Endodermal cell (in vitro differentiated cells): ENCODE measurements at regions not wholly inside any gene's neighbourhood (a gene's known extent, or its start where the extent isn't known, plus 50 kb on each side); places are given as distances from the start of the nearest gene placed in this dataset.
A peak's percentile ranks its signal among the peaks of the same experiment; 100 is the strongest.

Experiments
- DNase-seq: peaks from one replicate; pipeline ENCODE4 v3.0.0-alpha.2; 2017
- H3K27ac ChIP-seq: 2 replicates; pipeline ENCODE4 v1.5.1; 2013; ENCODE audit warnings: mild to moderate bottlenecking, low read depth, low read length, moderate library complexity
- H3K27me3 ChIP-seq: 2 replicates; pipeline ENCODE4 v1.6.1; 2013; ENCODE audit warnings: mild to moderate bottlenecking, low read length, moderate library complexity; ENCODE audit not compliant: insufficient read depth, control insufficient read depth, poor library complexity, severe bottlenecking
- H3K36me3 ChIP-seq: 2 replicates; pipeline ENCODE4 v1.7.0; 2013; ENCODE audit warnings: mild to moderate bottlenecking, low read length, moderate library complexity; ENCODE audit not compliant: control insufficient read depth, insufficient read depth
- H3K4me1 ChIP-seq: one replicate; pipeline ENCODE4 v1.7.0; 2013; ENCODE audit warnings: low read length; ENCODE audit not compliant: control insufficient read depth, insufficient read depth
- H3K4me3 ChIP-seq: 2 replicates; pipeline ENCODE4 v1.5.1; 2013; ENCODE audit warnings: mild to moderate bottlenecking, low read length, moderate library complexity
- H3K9ac ChIP-seq: 2 replicates; pipeline ENCODE4 v1.6.1; 2013; ENCODE audit warnings: mild to moderate bottlenecking, low read length, moderate library complexity; ENCODE audit not compliant: poor library complexity, severe bottlenecking; ENCODE audit errors: extremely low read depth
- H3K9me3 ChIP-seq: 2 replicates; pipeline ENCODE4 v1.6.1; 2013; ENCODE audit warnings: mild to moderate bottlenecking, low read length, moderate library complexity; ENCODE audit not compliant: control insufficient read depth
- H3K27ac Mint-ChIP-seq: 2 replicates; pipeline ENCODE4 v1.8.0; 2020; ENCODE audit warnings: mixed read lengths
- H3K27me3 Mint-ChIP-seq: 2 replicates; pipeline ENCODE4 v1.8.0; 2021; ENCODE audit warnings: mild to moderate bottlenecking, mixed read lengths; ENCODE audit not compliant: insufficient read depth
- H3K36me3 Mint-ChIP-seq: 2 replicates; pipeline ENCODE4 v1.8.0; 2020; ENCODE audit warnings: low read depth, mixed read lengths
- H3K4me1 Mint-ChIP-seq: 2 replicates; pipeline ENCODE4 v1.8.0; 2020; ENCODE audit warnings: mixed read lengths
- H3K4me3 Mint-ChIP-seq: 2 replicates; pipeline ENCODE4 v1.8.0; 2020; ENCODE audit warnings: mild to moderate bottlenecking, moderate library complexity, mixed read lengths
- H3K9me3 Mint-ChIP-seq: 2 replicates; pipeline ENCODE4 v1.8.0; 2020; ENCODE audit warnings: mild to moderate bottlenecking, mixed read lengths
- CTCF ChIP-seq: fragments of 200-600 bp; sonication (generic); conservative IDR thresholded peaks from 2 replicates; pipeline ENCODE4 v1.5.0; 2021; ENCODE audit warnings: antibody characterized with exemption, mild to moderate bottlenecking
- WGBS, 2 experiments: methylation state at CpG; one replicate each; pipeline versions ENCODE4 v1.1.5 to v1.1.7; 2013; ENCODE audit warnings: missing lambda C conversion rate in 2 of 2, mixed read lengths in 1 of 2; ENCODE audit not compliant: insufficient coverage in 1 of 2, insufficient read length in 1 of 2; 5-methylcytosine and 5-hydroxymethylcytosine counted together

DNA sequence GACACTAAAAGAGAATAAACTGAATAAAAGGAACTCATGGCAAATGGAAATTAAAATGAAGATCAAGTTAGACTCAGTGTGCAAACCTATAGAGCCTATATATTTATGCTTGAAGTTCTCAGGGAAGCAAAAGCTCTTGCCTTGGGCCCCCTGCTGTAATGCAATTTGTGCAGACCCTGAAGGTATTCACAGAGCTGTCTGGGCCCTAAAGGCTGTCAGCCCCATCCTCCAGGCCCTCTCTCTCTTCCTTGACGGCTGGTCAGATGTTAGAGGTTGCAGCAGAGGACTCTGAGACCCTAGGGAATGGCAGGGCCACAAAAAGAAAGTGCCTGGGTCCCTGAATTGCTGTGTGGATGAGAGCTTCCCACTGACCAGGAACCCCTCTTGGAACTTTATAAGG lies 283.9 kb upstream of the TUT7 start:
- Histone ChIP-seq H3K9me3 (peaks cover 19% of the 10 kb centered on the region), H3K4me3 (no peak overlapping the region), H3K4me1 (peaks cover 3% of the 10 kb centered on the region), H3K27ac (peak overlapping the region; percentile 15), H3K9ac (no peak overlapping the region), H3K27me3 (no peaks in the 10 kb centered on the region), H3K36me3 (no peaks in the 10 kb centered on the region)
- Mint-ChIP-seq H3K27ac (no peak overlapping the region), H3K9me3 (peaks cover 19% of the 10 kb centered on the region), H3K36me3 (no peaks in the 10 kb centered on the region), H3K4me3 (no peak overlapping the region), H3K27me3 (peaks cover 3% of the 10 kb centered on the region), H3K4me1 (peaks cover 17% of the 10 kb centered on the region)
- 85% methylated on average over 1 of the region's 1 CpG; no CpG with 5 or more reads in 1 of the 2 experiments for WGBS, 2 experiments
- TF ChIP-seq CTCF = no peak
- DNase-seq = no peak

- WGBS, 2 experiments = 30 to 61% methylated on average over 8 to 11 of the region's 11 CpGs
- no peak overlapping the region for H3K4me3 Mint-ChIP-seq
- no peaks in the 10 kb centered on the region for H3K36me3 Mint-ChIP-seq
Measured at GRCh38 chr9:86637515-86637914, 283.3 kb upstream of the TUT7 start.

GRCh38 chr9:86636519-86636918 lies 282.3 kb upstream of the TUT7 start:
- 88 to 92% methylated on average over 3 to 4 of the region's 4 CpGs for WGBS, 2 experiments
- Histone ChIP-seq H3K36me3 (no peaks in the 10 kb centered on the region), H3K27me3 (no peaks in the 10 kb centered on the region), H3K4me1 (peaks cover 3% of the 10 kb centered on the region), H3K9me3 (peaks cover 19% of the 10 kb centered on the region), H3K27ac (no peak overlapping the region), H3K9ac (no peak overlapping the region), H3K4me3 (no peak overlapping the region)
- Mint-ChIP-seq H3K4me1 (peaks cover 8% of the 10 kb centered on the region), H3K36me3 (no peaks in the 10 kb centered on the region), H3K4me3 (no peak overlapping the region), H3K27ac (no peak overlapping the region), H3K27me3 (peaks cover 4% of the 10 kb centered on the region), H3K9me3 (peaks cover 19% of the 10 kb centered on the region)
- TF ChIP-seq CTCF = no peak
- DNase-seq = no peak

More at GRCh38 chr9:86637515-86637914, 283.3 kb upstream of the TUT7 start:
- peaks cover 19% of the 10 kb centered on the region for H3K9me3 Mint-ChIP-seq
- H3K9ac ChIP-seq = no peak overlapping the region
- H3K4me3 ChIP-seq = no peak overlapping the region
- H3K36me3 ChIP-seq = no peaks in the 10 kb centered on the region
- peak; percentile 95 for TF ChIP-seq CTCF
- no peak overlapping the region for H3K27ac Mint-ChIP-seq
- H3K4me1 ChIP-seq = peaks cover 3% of the 10 kb centered on the region
- H3K27me3 Mint-ChIP-seq = peaks cover 3% of the 10 kb centered on the region
- H3K27ac ChIP-seq = peak overlapping the region; percentile 15
- peaks cover 13% of the 10 kb centered on the region for H3K4me1 Mint-ChIP-seq
- peak; percentile 93 for DNase-seq
- H3K27me3 ChIP-seq = no peaks in the 10 kb centered on the region
- peaks cover 19% of the 10 kb centered on the region for H3K9me3 ChIP-seq
